ENCODE measurements at regions not wholly inside any gene's neighbourhood (a gene's known extent, or its start where the extent isn't known, plus 50 kb on each side); places are given as distances from the start of the nearest gene placed in this dataset.

GRCh38 chr3:102163039-102163817 is 271.6 kb upstream of the ZPLD1 start:
- DNase-seq = no peak
- H3K27ac Mint-ChIP-seq (ENCODE audit: unreplicated experiment) = no peak overlapping the region

GRCh38 chr3:102163818-102164154 is 271.0 kb upstream of the ZPLD1 start:
- Mint-ChIP-seq H3K36me3 (ENCODE audit: unreplicated experiment) (no peaks in the 10 kb centered on the region), H3K27ac (ENCODE audit: unreplicated experiment) (no peak overlapping the region), H3K4me3 (ENCODE audit: unreplicated experiment) (no peak overlapping the region), H3K4me1 (ENCODE audit: low read depth, unreplicated experiment) (no peaks in the 10 kb centered on the region), H3K9me3 (ENCODE audit: unreplicated experiment) (no peaks in the 10 kb centered on the region), H3K27me3 (ENCODE audit: unreplicated experiment) (no peaks in the 10 kb centered on the region)
- no peak for TF ChIP-seq CTCF (IDR thresholded peaks at IDR 0.05; ENCODE audit: partially characterized antibody, unreplicated experiment)
- DNase-seq = no peak

More at GRCh38 chr3:102163039-102163817, 271.6 kb upstream of the ZPLD1 start:
- H3K9me3 Mint-ChIP-seq (ENCODE audit: unreplicated experiment) = no peaks in the 10 kb centered on the region
- H3K27me3 Mint-ChIP-seq (ENCODE audit: unreplicated experiment) = no peaks in the 10 kb centered on the region
- H3K4me1 Mint-ChIP-seq (ENCODE audit: low read depth, unreplicated experiment) = no peaks in the 10 kb centered on the region
- TF ChIP-seq CTCF (IDR thresholded peaks at IDR 0.05; ENCODE audit: partially characterized antibody, unreplicated experiment) = no peak
- no peaks in the 10 kb centered on the region for H3K36me3 Mint-ChIP-seq (ENCODE audit: unreplicated experiment)
- no peak overlapping the region for H3K4me3 Mint-ChIP-seq (ENCODE audit: unreplicated experiment)

GRCh38 chr3:102165367-102165766 is 269.4 kb upstream of the ZPLD1 start:
- no peak for TF ChIP-seq CTCF (IDR thresholded peaks at IDR 0.05; ENCODE audit: partially characterized antibody, unreplicated experiment)
- no peak overlapping the region for H3K27ac Mint-ChIP-seq (ENCODE audit: unreplicated experiment)
- DNase-seq = no peak
- H3K9me3 Mint-ChIP-seq (ENCODE audit: unreplicated experiment) = no peaks in the 10 kb centered on the region
- no peaks in the 10 kb centered on the region for H3K27me3 Mint-ChIP-seq (ENCODE audit: unreplicated experiment)
- H3K36me3 Mint-ChIP-seq (ENCODE audit: unreplicated experiment) = no peaks in the 10 kb centered on the region
- no peak overlapping the region for H3K4me3 Mint-ChIP-seq (ENCODE audit: unreplicated experiment)
- H3K4me1 Mint-ChIP-seq (ENCODE audit: low read depth, unreplicated experiment) = no peaks in the 10 kb centered on the region

- Mint-ChIP-seq H3K27ac (ENCODE audit: unreplicated experiment) (no peak overlapping the region), H3K36me3 (ENCODE audit: unreplicated experiment) (no peaks in the 10 kb centered on the region), H3K27me3 (ENCODE audit: unreplicated experiment) (no peaks in the 10 kb centered on the region), H3K4me3 (ENCODE audit: unreplicated experiment) (no peak overlapping the region), H3K9me3 (ENCODE audit: unreplicated experiment) (no peaks in the 10 kb centered on the region), H3K4me1 (ENCODE audit: low read depth, unreplicated experiment) (no peaks in the 10 kb centered on the region)
- no peak for TF ChIP-seq CTCF (IDR thresholded peaks at IDR 0.05; ENCODE audit: partially characterized antibody, unreplicated experiment)
- DNase-seq = no peak
These were observed 264.8 kb upstream of the ZPLD1 start for GRCh38 chr3:102169915-102170479.

- H3K27ac Mint-ChIP-seq (ENCODE audit: unreplicated experiment) = no peak overlapping the region
- H3K9me3 Mint-ChIP-seq (ENCODE audit: unreplicated experiment) = no peaks in the 10 kb centered on the region
- H3K4me1 Mint-ChIP-seq (ENCODE audit: low read depth, unreplicated experiment) = no peaks in the 10 kb centered on the region
- DNase-seq = no peak
- H3K36me3 Mint-ChIP-seq (ENCODE audit: unreplicated experiment) = no peaks in the 10 kb centered on the region
- TF ChIP-seq CTCF (IDR thresholded peaks at IDR 0.05; ENCODE audit: partially characterized antibody, unreplicated experiment) = no peak
- H3K4me3 Mint-ChIP-seq (ENCODE audit: unreplicated experiment) = no peak overlapping the region
- H3K27me3 Mint-ChIP-seq (ENCODE audit: unreplicated experiment) = no peaks in the 10 kb centered on the region
These were observed 264.3 kb upstream of the ZPLD1 start for GRCh38 chr3:102170545-102170944.
